HG03159 (cell line): ENCODE measurements at regions not wholly inside any gene's neighbourhood (a gene's known extent, or its start where the extent isn't known, plus 50 kb on each side); places are given as distances from the start of the nearest gene placed in this dataset.
A peak's percentile ranks its signal among the peaks of the same experiment; 100 is the strongest.
"Not testable (repeated sequence)": the region's sequence is repeated elsewhere in the genome, so short reads cannot be mapped to it uniquely, and the experiment has no call there.

ENCODE experiments used
- ATAC-seq: cut with Tn5 transposase; IDR thresholded peaks from one replicate; pipeline ENCODE4 v1.9.1; 2021; ENCODE audit warnings: mild to moderate bottlenecking, moderate library complexity; ENCODE audit not compliant: unreplicated experiment

DNA sequence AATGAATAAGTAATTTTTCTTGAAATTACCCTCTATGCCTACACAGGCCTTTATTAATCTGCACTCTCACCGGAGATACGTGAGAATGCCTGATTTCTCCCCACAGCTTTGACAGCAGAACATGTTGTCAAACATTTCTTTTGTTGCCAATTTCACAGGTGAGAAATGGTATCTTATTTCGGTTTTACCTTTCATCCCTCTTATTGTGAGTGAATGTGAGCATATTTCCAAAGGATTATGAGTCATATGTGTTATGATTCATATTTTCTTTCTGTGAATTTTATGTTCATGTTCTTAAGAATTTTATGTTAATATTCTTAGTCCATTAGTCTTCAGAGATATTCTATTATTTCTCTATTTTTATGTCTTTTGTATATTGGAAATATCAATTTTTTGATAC lies 965.1 kb downstream of the CCSER2 start:
- no peak for ATAC-seq

DNA sequence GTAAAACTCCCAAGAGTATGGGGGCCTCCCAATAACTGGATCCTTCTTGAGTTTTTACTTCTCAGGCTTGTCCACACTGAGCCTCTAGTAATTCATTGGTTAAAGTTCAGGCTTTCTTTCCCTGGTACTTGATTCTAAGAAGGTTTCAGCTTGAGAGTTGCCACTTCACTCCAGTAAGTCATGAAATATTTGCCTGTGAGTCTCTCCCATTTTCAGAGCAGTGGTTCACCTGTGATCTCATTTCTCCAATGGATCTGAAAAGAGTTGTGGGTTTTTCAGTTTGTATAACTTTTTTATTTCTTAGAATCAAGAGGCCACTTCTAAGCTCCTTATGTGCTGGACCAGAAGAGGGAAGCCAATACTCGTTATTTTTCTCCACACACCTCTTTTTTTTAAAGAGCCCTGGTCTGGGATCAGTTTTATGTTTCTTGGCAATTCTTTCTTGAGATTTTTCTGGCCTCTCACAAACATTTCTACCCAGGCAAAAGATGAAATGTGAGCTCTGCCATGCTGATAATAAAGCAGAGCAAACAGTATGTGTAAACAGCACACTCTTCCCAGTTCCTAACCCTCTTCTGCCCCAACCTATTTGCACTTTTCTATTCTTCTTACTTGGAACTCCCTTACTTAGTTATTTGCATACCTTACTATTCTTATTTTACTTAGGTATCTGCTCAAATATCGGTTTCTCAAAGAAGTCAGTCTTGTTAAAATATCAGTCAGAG lies 983.4 kb downstream of the CCSER2 start:
- no peak for ATAC-seq

GRCh38 chr10:85315657-85316056 lies 987.3 kb downstream of the CCSER2 start:
- no peak for ATAC-seq

GRCh38 chr10:85316276-85316675 lies 987.9 kb downstream of the CCSER2 start:
- no peak for ATAC-seq

DNA sequence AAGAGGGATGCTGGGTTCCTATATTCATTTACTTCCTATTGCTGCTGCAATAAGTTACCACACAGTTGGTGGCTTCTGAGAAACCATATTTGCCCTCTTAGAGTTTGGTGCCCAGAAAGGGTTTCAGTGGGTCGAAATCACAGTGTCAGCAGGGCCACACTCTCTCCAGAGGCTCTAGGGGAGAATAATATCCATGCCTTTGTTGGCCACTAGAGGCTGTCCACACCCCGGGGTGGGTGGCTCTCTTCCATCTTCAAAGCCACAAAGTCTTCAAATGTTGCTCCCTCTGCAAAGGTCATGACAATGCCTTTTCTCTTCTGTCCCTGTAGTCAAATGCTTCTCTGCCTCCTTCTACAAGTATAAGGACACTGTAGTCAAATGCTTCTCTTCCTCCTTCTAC lies 989.4 kb downstream of the CCSER2 start:
- ATAC-seq: peak; percentile 55

DNA sequence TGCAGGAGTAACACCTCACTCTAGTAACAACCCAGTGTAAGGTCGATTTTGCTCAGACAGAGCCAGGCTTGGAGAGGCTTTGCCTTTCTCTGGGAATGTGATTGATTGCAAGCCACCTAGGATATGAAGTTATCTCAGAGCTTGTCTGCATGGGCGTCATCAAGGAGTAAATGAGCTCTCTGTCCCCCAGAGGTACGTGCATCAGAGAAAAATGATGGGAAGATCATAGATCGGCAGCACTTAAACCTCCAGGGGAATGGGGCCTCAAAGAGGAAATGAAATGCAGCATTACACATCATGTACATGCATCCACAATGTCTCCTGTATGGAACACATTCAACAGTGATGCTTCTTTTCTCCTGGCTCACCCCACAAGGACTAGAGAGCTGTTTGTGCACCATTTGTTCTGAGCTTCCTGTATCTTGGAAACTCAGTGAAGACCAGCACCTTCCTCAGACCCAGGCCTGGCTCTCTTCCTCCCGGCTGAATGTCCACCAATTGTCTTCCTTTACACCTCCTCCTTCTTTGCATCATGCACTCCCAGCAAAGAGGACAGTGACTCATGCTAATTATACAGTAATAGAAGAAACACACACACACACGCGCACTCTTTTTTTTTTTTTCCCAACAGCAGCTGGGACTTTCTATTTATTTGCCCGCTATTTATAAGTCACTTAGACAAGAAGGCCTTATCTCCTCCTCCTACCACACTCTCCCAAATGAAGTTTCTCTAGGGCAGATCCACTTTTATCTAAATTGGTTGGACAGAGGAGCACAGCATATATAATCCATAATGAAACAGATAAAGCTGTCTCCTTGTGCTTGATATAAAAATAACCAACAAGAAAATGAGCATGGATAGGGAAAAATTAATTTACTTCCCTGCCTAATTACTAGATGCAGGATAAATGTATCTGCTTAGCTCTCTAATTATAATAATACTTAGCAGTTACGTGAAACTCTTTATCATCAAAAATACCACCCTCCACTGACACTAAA lies 990.7 kb downstream of the CCSER2 start:
- no peak for ATAC-seq

DNA sequence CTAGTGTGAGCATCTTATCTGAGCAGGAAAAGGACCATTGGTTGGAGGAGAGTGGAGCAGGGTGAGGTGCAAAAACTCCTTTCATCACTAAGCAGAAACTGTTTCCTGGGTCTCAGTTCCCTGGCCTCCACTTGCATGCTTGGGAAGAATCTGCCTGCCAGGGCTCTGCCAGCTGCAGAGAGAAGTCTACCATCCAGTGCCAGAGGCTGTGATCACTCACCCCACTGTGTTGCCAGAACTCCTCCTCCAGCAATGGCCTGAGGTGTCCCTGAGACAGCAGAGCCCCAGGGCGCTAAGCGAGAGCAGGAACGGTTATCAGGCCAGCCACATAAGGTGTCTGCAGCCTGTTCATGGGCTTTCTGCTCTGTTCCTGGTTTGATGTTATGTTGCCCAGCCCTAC lies 991.4 kb downstream of the CCSER2 start:
- ATAC-seq: no peak

DNA sequence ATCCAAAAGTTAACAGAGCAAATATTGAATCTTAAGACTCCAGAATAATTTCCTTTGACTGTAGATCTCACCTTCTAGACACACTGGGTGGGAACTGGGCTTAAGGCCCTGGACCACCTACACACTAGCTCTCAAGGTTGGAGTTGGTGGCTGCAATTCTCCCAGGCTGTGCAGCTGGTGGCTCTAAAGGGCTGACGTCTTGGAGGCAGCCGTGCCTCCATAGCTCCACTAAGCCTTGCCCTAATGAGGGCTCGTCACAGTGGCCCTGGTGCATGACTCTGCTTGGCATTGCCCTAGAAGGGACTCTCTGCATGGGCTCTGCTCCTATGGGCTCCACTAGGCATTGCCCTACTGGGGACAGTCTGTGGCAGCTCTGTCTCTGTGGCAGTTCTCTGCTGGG lies 1005.2 kb downstream of the CCSER2 start:
- ATAC-seq: no peak

GRCh38 chr10:85362401-85362800 lies 1004.2 kb downstream of the GRID1 start:
- no peak for ATAC-seq

DNA sequence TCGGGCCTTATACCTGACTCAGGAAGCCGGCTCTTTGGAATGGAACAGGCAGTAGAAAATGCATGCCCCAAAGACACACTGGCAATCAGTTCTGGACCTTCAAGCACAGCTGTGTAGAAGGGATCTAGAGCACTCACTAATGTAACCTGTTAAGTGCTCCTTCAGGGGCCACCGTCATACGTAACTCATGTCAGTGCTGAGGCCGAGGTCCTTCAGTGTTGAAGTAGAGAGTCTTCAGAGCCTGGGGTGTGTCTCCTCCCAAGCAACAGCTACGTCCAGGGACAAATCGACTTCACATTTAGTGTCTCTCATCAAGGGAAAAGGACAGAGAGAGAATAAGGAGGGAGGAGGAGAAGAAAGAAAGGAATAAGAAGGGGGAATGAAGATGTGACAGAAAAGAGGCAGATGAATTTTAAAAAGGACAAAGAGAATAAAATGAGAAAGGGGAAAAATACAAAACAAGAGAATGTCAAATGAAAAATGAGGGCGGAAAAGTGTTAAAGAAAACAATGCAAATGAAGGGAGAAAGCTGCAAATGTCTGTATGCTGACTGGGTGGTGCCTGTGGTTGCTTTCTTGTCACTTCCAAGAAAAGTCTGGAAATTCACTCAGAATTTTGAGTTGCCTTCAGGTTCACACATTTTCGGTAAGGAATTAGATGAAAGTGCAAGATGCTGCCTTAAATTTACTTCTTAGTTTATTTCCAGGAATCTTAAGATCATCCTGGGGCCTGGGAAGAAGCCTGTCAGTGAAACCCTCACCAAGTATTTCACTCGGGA lies 989.4 kb downstream of the GRID1 start:
- no peak for ATAC-seq

DNA sequence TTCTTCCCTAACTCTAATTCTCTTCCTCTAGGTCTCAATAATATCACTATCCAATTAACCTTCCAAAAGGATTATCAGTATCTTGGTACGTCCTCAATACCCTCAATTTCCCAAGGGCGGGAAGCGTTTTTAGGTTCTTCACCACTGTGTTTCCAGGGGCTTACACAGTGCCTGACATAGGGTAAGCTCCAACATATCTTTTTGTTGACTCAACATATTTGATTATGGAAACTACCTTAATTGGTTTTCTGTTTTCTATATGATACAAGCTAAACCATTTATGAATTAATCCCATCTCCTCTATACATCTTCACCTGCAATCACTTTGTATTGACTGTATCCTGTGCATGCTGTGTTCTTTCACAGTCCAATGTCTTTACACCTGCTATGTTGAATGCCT lies 987.3 kb downstream of the GRID1 start:
- ATAC-seq: no peak

DNA sequence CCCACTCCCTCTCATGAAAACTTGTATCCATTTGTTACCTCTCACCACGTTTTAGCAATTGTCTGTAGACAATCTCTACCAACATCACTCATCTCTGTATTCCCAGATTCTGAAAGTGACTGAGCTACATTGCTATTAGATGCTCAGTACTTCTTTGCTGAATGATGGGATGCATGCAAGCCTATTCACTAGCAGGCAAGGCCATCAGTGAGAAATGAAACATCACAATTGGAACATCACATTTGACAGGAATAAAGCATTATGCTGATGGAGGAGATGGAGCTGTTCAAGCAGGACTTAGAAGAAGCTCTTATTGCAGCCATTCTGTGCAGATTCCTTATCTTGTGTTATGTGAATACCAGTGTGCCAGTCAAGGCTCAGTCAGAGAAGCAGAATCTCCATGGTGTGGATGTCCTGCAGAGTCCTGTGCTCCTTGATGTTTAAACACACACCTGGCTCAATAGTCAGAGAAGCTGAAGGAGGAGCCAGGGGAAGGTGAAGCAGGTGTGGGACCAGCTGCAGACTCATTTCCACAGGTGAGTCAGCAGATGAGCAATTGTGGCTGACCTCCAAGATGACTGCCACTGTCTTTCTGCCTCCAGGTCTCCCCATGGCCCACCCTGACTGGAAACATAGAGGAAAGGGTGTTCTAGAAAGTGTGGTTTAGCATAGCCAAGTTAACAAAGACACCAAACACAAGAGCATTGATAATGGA lies 965.5 kb downstream of the GRID1 start:
- no peak for ATAC-seq

- ATAC-seq: no peak
Measured at GRCh38 chr10:85402541-85402940, 964.1 kb downstream of the GRID1 start.

- ATAC-seq: no peak
Measured at GRCh38 chr10:85407088-85407487, 959.5 kb downstream of the GRID1 start.

GRCh38 chr10:85408388-85408787 lies 958.2 kb downstream of the GRID1 start:
- ATAC-seq: no peak

DNA sequence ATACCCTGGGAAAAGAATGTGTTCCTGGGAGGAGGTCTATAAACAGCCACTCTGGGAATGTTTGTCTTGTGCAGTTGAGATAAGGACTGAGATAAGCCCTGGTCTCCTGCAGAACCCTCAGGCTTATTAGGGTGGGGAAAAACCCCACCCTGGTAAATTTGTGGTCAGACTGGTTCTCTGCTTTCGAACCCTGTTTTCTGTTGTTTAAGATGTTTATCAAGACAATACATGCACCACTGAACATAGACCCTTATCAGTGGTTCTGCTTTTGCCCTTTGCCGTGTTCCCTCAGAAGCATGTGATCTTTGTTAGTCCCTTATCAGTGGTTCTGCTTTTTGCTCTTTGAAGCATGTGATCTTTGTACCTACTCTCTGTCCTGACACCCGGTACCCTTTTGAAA lies 956.0 kb downstream of the GRID1 start:
- not testable (repeated sequence) for ATAC-seq

DNA sequence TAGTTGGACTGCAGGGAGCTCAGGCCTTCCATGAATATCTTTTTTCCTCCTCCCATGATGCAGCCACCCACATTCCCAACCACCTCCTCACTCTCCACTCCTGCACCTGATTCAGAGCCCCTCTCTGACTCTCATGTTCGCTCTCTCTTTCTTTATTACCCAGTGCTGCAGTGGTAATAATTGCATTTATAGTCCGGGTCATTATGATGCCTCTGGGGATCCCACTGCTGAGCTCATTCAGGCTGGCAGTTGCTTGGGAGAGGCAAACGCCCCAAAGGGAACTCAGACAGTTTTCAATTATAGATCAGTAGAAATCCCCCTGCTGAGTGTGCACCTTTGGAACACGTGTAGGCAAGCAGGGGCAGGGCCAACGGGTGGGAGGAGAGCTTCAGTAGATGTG lies 953.0 kb downstream of the GRID1 start:
- ATAC-seq: no peak

GRCh38 chr10:85420501-85421191 lies 945.9 kb downstream of the GRID1 start:
- no peak for ATAC-seq

- ATAC-seq: no peak
Measured at GRCh38 chr10:85421421-85421820, 945.2 kb downstream of the GRID1 start.

- no peak for ATAC-seq
Measured at GRCh38 chr10:85429126-85429525, 937.5 kb downstream of the GRID1 start.
